Brain microvascular endothelial cell (primary cell): ENCODE measurements at regions not wholly inside any gene's neighbourhood (a gene's known extent, or its start where the extent isn't known, plus 50 kb on each side); places are given as distances from the start of the nearest gene placed in this dataset.
"Not testable (repeated sequence)": the region's sequence is repeated elsewhere in the genome, so short reads cannot be mapped to it uniquely, and the experiment has no call there.

ENCODE experiments used
- DNase-seq: peaks from one replicate; pipeline ENCODE4 v3.0.0-alpha.2; 2020
- H3K27ac ChIP-seq: fragments of 250-450 bp; sonication (Bioruptor Pico); 2 replicates; pipeline ENCODE4 v1.5.1; 2020; ENCODE audit warnings: mild to moderate bottlenecking, moderate library complexity
- H3K27me3 ChIP-seq: fragments of 250-450 bp; sonication (Bioruptor Pico); replicated peaks from 2 replicates; pipeline ENCODE4 v1.5.1; 2020; ENCODE audit warnings: mild to moderate bottlenecking
- H3K36me3 ChIP-seq: fragments of 250-450 bp; sonication (Bioruptor Pico); replicated peaks from 2 replicates; pipeline ENCODE4 v1.5.1; 2020; ENCODE audit warnings: mild to moderate bottlenecking
- H3K4me3 ChIP-seq: 2 replicates; pipeline ENCODE4 v1.5.1; 2011; ENCODE audit warnings: low read depth, mild to moderate bottlenecking, control low read depth, low read length, moderate library complexity
- CTCF ChIP-seq: IDR thresholded peaks from 2 replicates; pipeline ENCODE4 v1.5.1; 2011; ENCODE audit warnings: low read depth, mild to moderate bottlenecking, moderate library complexity, low read length, control low read depth, inconsistent platforms; ENCODE audit errors: missing control alignments
- in situ Hi-C: cut with HindIII; loops from 2 replicates; pipeline ENCODE4 v1.10.0; 2017; ENCODE audit warnings: low sequenced_read_pairs, low pct_ligation_motif_present

DNA sequence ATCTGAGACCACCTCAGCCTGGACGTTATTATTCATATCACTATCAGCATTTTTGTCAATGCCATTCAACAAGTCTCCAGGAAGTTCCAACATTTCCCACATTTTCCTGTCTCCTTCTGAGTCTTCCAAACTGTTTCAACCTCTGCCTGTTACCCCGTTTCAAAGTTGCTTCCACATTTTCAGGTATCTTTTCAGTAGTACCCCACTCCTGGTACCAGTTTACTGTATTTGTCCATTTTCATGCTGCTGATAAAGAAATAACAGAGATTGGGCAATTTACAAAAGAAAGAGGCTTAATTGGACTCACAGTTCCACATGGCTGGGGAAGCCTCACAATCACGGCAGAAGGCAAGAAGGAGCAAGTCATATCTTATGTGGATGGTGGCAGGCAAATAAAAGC is 565.5 kb downstream of the FRK start:
- Histone ChIP-seq H3K27me3 (no peaks in the 10 kb centered on the region), H3K36me3 (no peaks in the 10 kb centered on the region), H3K4me3 (no peak overlapping the region), H3K27ac (no peak overlapping the region)
- no peak for TF ChIP-seq CTCF
- DNase-seq, result no peak
- in situ Hi-C loops, result no loop called here

- no peak for TF ChIP-seq CTCF
- Histone ChIP-seq H3K36me3 (no peaks in the 10 kb centered on the region), H3K27me3 (no peaks in the 10 kb centered on the region), H3K27ac (no peak overlapping the region), H3K4me3 (no peak overlapping the region)
- DNase-seq, result no peak
- in situ Hi-C loops, result no loop called here
Measured at GRCh38 chr6:115487331-115487730, 573.4 kb downstream of the FRK start.

DNA sequence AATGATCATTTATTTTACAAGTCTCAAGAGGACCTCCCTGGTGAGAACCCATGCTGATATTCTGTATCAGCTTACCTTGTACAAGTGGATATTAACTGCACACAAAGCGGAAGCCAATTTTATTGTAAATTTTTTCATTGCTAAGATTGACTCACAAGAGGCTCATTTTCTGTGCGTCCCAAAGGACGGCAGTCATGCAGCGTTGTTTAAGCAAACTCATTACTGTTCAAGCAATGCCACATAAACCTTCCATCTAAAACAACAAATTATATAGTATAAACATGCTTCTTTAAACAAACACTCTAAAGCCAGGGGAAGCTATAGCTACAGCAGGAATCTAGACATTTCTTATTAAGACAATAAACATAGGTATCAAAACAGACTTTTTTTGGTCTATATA is 575.3 kb downstream of the FRK start:
- in situ Hi-C loops, result no loop called here
- H3K4me3 ChIP-seq, result no peak overlapping the region
- no peaks in the 10 kb centered on the region for H3K36me3 ChIP-seq
- H3K27ac ChIP-seq, result no peak overlapping the region
- TF ChIP-seq CTCF, result no peak
- DNase-seq, result no peak
- H3K27me3 ChIP-seq, result no peaks in the 10 kb centered on the region

DNA sequence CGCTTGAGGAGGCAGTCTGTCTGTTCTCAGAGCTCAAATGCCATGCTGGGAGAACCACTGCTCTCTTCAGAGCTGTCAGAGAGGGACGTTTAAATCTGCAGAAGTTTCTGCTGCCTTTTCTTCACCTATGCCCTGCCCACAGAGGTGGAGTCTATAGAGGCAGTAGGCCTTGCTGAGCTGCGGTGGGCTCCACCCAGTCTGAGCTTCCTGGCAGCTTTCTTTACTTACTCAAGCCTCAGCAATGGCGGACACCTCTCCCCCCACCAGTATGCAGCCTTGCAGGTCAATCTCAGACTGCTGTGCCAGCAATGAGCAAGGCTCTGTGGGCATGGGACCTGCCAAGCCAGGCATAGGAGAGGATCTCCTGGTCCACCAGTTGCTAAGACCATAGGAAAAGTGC is 580.1 kb downstream of the FRK start:
- DNase-seq, in situ Hi-C loops, H3K36me3 ChIP-seq, H3K4me3 ChIP-seq, H3K27ac ChIP-seq, H3K27me3 ChIP-seq: not testable (repeated sequence)

DNA sequence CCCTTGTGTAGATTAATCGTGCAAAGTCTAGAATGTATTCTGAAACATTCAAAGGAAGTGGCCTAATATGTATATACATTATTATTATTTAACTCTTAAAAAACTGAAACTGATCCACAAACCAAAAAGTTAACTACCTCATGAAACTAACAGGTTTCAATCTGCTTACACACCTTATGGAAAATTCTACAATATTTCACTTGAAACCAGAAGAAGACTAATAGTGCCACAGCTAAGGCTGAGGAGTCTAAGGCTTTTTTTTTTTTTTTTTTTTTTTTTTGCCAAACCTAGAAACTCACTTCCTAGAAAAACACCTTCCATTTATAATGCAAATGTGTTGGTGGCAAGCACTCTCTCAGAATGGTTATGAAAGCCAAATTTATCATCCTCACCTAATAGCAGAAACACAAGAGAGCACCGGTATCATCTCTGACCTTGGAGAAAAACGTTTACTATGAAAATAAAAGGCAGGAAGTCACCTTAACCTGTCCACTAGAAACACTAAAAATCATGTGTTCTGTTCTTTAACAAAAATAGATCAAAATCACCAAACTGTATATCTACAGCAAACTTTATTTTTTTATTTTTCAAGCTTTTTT is 586.1 kb downstream of the FRK start:
- no peak for TF ChIP-seq CTCF
- no peak for DNase-seq
- Histone ChIP-seq H3K4me3 (no peak overlapping the region), H3K27me3 (no peaks in the 10 kb centered on the region), H3K27ac (no peak overlapping the region), H3K36me3 (no peaks in the 10 kb centered on the region)
- in situ Hi-C loops, result no loop called here

DNA sequence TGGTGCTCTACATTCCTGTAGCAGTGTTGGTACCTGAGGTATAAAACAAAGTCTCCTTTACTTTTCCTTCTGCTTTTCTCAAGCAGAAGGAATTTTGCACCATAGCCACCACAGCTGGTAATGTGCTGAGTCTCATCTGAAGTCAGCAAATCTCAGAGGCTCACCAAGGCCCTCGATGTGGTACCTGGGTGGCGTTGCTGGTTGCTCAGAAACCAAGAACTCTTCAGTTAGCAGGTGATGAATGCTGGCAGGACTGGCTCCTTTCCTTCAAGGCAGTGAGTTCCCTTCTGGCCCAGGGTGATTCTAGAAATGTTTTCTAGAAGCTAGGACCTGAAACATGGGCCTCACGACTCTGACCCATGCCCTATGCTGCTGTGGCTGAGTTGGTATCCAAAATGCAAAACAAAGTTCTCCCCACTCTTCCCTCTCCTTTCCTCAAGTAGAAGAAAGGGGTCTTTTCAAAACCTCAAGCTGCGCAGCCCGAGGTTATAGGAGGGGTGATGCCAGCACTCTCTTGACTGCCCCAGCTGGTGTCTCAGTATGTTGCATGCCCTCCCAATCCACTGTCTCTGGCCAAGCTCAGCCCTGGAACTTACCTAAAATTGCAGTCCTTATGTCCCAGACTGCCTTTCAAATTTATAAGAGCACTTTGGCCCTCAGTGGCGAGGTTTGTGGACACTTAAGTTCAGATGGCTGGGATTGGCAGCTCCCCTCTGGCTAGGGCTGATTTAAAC is 592.3 kb downstream of the FRK start:
- in situ Hi-C loops, result no loop called here
- TF ChIP-seq CTCF, result no peak
- Histone ChIP-seq H3K36me3 (no peaks in the 10 kb centered on the region), H3K27ac (no peak overlapping the region), H3K27me3 (no peaks in the 10 kb centered on the region), H3K4me3 (no peak overlapping the region)
- DNase-seq, result no peak
